ENCODE measurements at regions not wholly inside any gene's neighbourhood (a gene's known extent, or its start where the extent isn't known, plus 50 kb on each side); places are given as distances from the start of the nearest gene placed in this dataset.

GRCh38 chr2:5359397-5359796 is 332.8 kb upstream of the SOX11 start:
- in situ Hi-C loops (cut with HindIII; ENCODE audit: low sequenced_read_pairs): no loop called here
- DNase-seq (ENCODE audit: low spot score): no peak

GRCh38 chr2:5360081-5360480 is 332.1 kb upstream of the SOX11 start:
- in situ Hi-C loops (cut with HindIII; ENCODE audit: low sequenced_read_pairs): no loop called here

GRCh38 chr2:5364361-5364760 is 327.8 kb upstream of the SOX11 start:
- DNase-seq (ENCODE audit: low spot score): no peak
- in situ Hi-C loops (cut with HindIII; ENCODE audit: low sequenced_read_pairs): no loop called here

More at GRCh38 chr2:5360081-5360480, 332.1 kb upstream of the SOX11 start:
- no peak for DNase-seq (ENCODE audit: low spot score)

GRCh38 chr2:5365871-5366461 is 326.2 kb upstream of the SOX11 start:
- in situ Hi-C loops (cut with HindIII; ENCODE audit: low sequenced_read_pairs): no loop called here
- peak; percentile 3 for DNase-seq (ENCODE audit: low spot score)

- no peak for DNase-seq (ENCODE audit: low spot score)
- in situ Hi-C loops (cut with HindIII; ENCODE audit: low sequenced_read_pairs): no loop called here
These were observed 324.9 kb upstream of the SOX11 start for GRCh38 chr2:5367321-5367720.

- DNase-seq (ENCODE audit: low spot score): no peak
- in situ Hi-C loops (cut with HindIII; ENCODE audit: low sequenced_read_pairs): no loop called here
These were observed 323.9 kb upstream of the SOX11 start for GRCh38 chr2:5368263-5368662.

GRCh38 chr2:5369510-5369909 is 322.7 kb upstream of the SOX11 start:
- no peak for DNase-seq (ENCODE audit: low spot score)

GRCh38 chr2:5370158-5370557 is 322.0 kb upstream of the SOX11 start:
- in situ Hi-C loops (cut with HindIII; ENCODE audit: low sequenced_read_pairs): no loop called here
- DNase-seq (ENCODE audit: low spot score): no peak

More at GRCh38 chr2:5369510-5369909, 322.7 kb upstream of the SOX11 start:
- in situ Hi-C loops (cut with HindIII; ENCODE audit: low sequenced_read_pairs): no loop called here

- DNase-seq (ENCODE audit: low spot score): no peak
- in situ Hi-C loops (cut with HindIII; ENCODE audit: low sequenced_read_pairs): no loop called here
These were observed 320.0 kb upstream of the SOX11 start for GRCh38 chr2:5372141-5372540.

- no peak for DNase-seq (ENCODE audit: low spot score)
- in situ Hi-C loops (cut with HindIII; ENCODE audit: low sequenced_read_pairs): no loop called here
These were observed 319.0 kb upstream of the SOX11 start for GRCh38 chr2:5373200-5373599.

- in situ Hi-C loops (cut with HindIII; ENCODE audit: low sequenced_read_pairs): no loop called here
- DNase-seq (ENCODE audit: low spot score): no peak
These were observed 317.4 kb upstream of the SOX11 start for GRCh38 chr2:5374762-5375161.

GRCh38 chr2:5377323-5377722 is 314.9 kb upstream of the SOX11 start:
- no peak for DNase-seq (ENCODE audit: low spot score)
- in situ Hi-C loops (cut with HindIII; ENCODE audit: low sequenced_read_pairs): no loop called here

GRCh38 chr2:5379811-5380210 is 312.4 kb upstream of the SOX11 start:
- in situ Hi-C loops (cut with HindIII; ENCODE audit: low sequenced_read_pairs): no loop called here
- no peak for DNase-seq (ENCODE audit: low spot score)

- in situ Hi-C loops (cut with HindIII; ENCODE audit: low sequenced_read_pairs): no loop called here
- DNase-seq (ENCODE audit: low spot score): no peak
These were observed 306.6 kb upstream of the SOX11 start for GRCh38 chr2:5385596-5385995.

- DNase-seq (ENCODE audit: low spot score): no peak
- in situ Hi-C loops (cut with HindIII; ENCODE audit: low sequenced_read_pairs): no loop called here
These were observed 304.8 kb upstream of the SOX11 start for GRCh38 chr2:5387406-5387805.

- DNase-seq (ENCODE audit: low spot score): no peak
- in situ Hi-C loops (cut with HindIII; ENCODE audit: low sequenced_read_pairs): no loop called here
These were observed 302.4 kb upstream of the SOX11 start for GRCh38 chr2:5389740-5390139.

- no peak for DNase-seq (ENCODE audit: low spot score)
- in situ Hi-C loops (cut with HindIII; ENCODE audit: low sequenced_read_pairs): no loop called here
These were observed 300.8 kb upstream of the SOX11 start for GRCh38 chr2:5391362-5391761.

- in situ Hi-C loops (cut with HindIII; ENCODE audit: low sequenced_read_pairs): no loop called here
- DNase-seq (ENCODE audit: low spot score): no peak
These were observed 299.5 kb upstream of the SOX11 start for GRCh38 chr2:5392658-5393057.

GRCh38 chr2:5393474-5393873 is 298.7 kb upstream of the SOX11 start:
- in situ Hi-C loops (cut with HindIII; ENCODE audit: low sequenced_read_pairs): no loop called here
- DNase-seq (ENCODE audit: low spot score): no peak

GRCh38 chr2:5394223-5394622 is 298.0 kb upstream of the SOX11 start:
- DNase-seq (ENCODE audit: low spot score): no peak
- in situ Hi-C loops (cut with HindIII; ENCODE audit: low sequenced_read_pairs): no loop called here

GRCh38 chr2:5401115-5401657 is 291.0 kb upstream of the SOX11 start:
- no peak for DNase-seq (ENCODE audit: low spot score)
- in situ Hi-C loops (cut with HindIII; ENCODE audit: low sequenced_read_pairs): no loop called here

Measured in G401 (cell line).